ENCODE measurements at regions not wholly inside any gene's neighbourhood (a gene's known extent, or its start where the extent isn't known, plus 50 kb on each side); places are given as distances from the start of the nearest gene placed in this dataset.

GRCh38 chrX:126065901-126066660, 100.0 kb downstream of the DCAF12L2 start:
- WGBS (ENCODE audit: insufficient coverage): 56% methylated on average over 17 of the region's 17 CpGs
- no peak overlapping the region for H3K27ac ChIP-seq (ENCODE audit: low read depth, low read length)
- no peaks in the 10 kb centered on the region for H3K36me3 ChIP-seq (ENCODE audit: control insufficient read depth, insufficient read depth, low read length)
- H3K4me3 ChIP-seq (ENCODE audit: low read depth, low read length): no peak overlapping the region
- no peaks in the 10 kb centered on the region for H3K27me3 ChIP-seq (ENCODE audit: control insufficient read depth, insufficient read depth, low read length)
- peaks cover 3% of the 10 kb centered on the region for H3K9me3 ChIP-seq (ENCODE audit: control insufficient read depth, insufficient read depth, low read length)
- no peak for DNase-seq (ENCODE audit: low read depth in 4 of 6, low spot score in 6 of 6)
- no peaks in the 10 kb centered on the region for H3K4me1 ChIP-seq (ENCODE audit: control insufficient read depth, insufficient read depth, low read length)
